Chondrocyte (in vitro differentiated cells): ENCODE measurements at regions not wholly inside any gene's neighbourhood (a gene's known extent, or its start where the extent isn't known, plus 50 kb on each side); places are given as distances from the start of the nearest gene placed in this dataset. TPM values are rescaled to one million over a fixed set of nuclear protein-coding genes. Genes with fewer than 3 reads are reported as not detected.

Experiments used
- DNase-seq: peaks from one replicate; pipeline ENCODE4 v3.0.0; 2021; ENCODE audit warnings: mixed read lengths, low spot score
- H3K27ac Mint-ChIP-seq: one replicate; pipeline ENCODE4 v1.8.0; 2021; ENCODE audit warnings: mild to moderate bottlenecking, moderate library complexity, mixed read lengths; ENCODE audit not compliant: unreplicated experiment
- H3K27me3 Mint-ChIP-seq: 2 replicates; pipeline ENCODE4 v1.8.0; 2021; ENCODE audit warnings: low read depth, mixed read lengths
- H3K36me3 Mint-ChIP-seq: 2 replicates; pipeline ENCODE4 v1.8.0; 2021; ENCODE audit warnings: low read depth, mixed read lengths
- H3K4me1 Mint-ChIP-seq: 2 replicates; pipeline ENCODE4 v1.8.0; 2021; ENCODE audit warnings: low read depth, mild to moderate bottlenecking, mixed read lengths
- H3K4me3 Mint-ChIP-seq: one replicate; pipeline ENCODE4 v1.8.0; 2021; ENCODE audit warnings: mild to moderate bottlenecking, moderate library complexity, mixed read lengths; ENCODE audit not compliant: unreplicated experiment
- H3K9me3 Mint-ChIP-seq: 2 replicates; pipeline ENCODE4 v1.8.0; 2021; ENCODE audit warnings: low read depth, mixed read lengths
- microRNA-seq: library from miRNA; unstranded; fragments of <30 nt; microRNA quantifications from one replicate; pipeline ENCODE4 v1.2.0, GENCODE V29; 2020; ENCODE audit warnings: borderline number of aligned reads
- TF ChIP-seq, protein P1 (sequence below): fragments of 200-600 bp; sonication (generic); IDR thresholded peaks from 2 replicates; pipeline ENCODE4 v1.5.0; 2021; ENCODE audit warnings: antibody characterized with exemption, mild to moderate bottlenecking, moderate library complexity

DNA sequence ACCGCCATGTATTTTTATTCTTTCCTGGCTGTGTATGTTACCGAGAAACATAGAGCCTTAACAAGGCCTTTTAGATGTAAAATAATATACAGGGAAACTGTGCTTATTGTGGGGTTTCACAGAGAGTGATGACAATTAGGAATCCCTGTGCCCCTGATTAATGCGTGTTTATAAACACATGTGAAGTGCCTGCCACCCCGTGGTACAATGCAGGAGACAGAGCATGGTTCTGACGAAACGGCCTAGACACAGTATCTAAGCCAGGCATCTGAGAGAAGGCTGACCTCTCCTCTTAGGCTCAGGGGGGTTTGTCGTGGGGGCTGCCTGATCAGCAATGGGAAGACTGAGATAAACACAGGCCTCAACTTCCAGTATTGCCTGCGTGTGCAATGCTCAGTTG, 200.0 kb downstream of the AJAP1 start:
- Mint-ChIP-seq H3K27me3 (no peaks in the 10 kb centered on the region), H3K4me3 (no peak overlapping the region), H3K27ac (no peak overlapping the region), H3K4me1 (no peaks in the 10 kb centered on the region), H3K36me3 (no peaks in the 10 kb centered on the region), H3K9me3 (peaks cover 51% of the 10 kb centered on the region)
- no peak for DNase-seq
- TF ChIP-seq, protein P1, sequence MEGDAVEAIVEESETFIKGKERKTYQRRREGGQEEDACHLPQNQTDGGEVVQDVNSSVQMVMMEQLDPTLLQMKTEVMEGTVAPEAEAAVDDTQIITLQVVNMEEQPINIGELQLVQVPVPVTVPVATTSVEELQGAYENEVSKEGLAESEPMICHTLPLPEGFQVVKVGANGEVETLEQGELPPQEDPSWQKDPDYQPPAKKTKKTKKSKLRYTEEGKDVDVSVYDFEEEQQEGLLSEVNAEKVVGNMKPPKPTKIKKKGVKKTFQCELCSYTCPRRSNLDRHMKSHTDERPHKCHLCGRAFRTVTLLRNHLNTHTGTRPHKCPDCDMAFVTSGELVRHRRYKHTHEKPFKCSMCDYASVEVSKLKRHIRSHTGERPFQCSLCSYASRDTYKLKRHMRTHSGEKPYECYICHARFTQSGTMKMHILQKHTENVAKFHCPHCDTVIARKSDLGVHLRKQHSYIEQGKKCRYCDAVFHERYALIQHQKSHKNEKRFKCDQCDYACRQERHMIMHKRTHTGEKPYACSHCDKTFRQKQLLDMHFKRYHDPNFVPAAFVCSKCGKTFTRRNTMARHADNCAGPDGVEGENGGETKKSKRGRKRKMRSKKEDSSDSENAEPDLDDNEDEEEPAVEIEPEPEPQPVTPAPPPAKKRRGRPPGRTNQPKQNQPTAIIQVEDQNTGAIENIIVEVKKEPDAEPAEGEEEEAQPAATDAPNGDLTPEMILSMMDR: no peak

DNA sequence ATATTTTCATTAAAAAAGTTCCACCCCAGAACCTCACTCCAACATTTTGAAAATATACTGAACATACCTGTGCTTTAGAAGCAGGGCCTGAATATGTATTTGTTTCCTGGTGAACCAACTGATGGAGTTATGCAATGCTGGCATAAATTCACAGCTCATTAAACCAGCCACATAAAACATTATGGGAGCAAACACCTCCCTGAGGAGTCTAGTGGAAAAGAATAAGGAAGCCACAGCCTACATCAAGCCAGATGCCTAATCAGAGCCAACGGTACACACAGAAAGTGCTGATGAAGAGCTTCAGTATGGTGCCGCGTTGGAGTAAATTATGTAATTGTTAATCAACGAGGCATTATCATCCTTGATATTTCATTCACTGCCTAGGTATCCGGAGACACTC, 199.5 kb downstream of the AJAP1 start:
- H3K4me1 Mint-ChIP-seq: no peaks in the 10 kb centered on the region
- no peak for DNase-seq
- TF ChIP-seq, protein P1: no peak
- H3K27me3 Mint-ChIP-seq: no peaks in the 10 kb centered on the region
- H3K36me3 Mint-ChIP-seq: no peaks in the 10 kb centered on the region
- peaks cover 56% of the 10 kb centered on the region for H3K9me3 Mint-ChIP-seq
- no peak overlapping the region for H3K27ac Mint-ChIP-seq
- no peak overlapping the region for H3K4me3 Mint-ChIP-seq

DNA sequence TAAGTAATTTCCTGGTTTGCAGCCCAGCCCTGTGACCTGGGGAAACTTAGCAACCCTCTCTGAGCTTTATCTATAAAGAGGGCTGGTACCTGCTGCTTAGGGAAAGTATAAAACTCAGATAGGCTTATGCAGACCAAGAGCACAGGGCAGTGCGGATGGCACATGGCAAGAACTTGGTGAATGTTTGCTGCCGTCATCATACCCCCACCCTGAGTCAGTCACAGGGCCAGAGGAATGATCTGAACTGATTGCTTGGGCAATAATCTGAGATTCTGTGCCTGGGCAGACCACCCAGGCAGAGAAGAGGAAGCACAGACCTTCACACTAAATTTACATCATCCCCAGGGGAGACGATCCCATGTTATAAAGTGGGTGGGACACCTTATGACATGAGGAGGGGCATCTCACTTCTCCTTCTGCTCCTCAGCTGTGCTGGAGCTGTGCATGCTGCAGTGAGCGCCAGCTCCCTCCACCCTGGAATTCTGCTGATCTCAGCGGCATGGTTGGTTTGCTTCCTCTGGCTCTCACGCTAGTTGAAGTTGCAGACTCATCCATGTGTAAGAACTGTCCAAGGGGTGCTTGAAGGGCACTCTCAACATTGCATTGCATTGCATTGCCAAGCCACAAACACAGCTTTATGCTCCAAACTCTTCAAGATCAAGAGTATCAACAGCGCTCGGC, 197.1 kb downstream of the AJAP1 start:
- TF ChIP-seq, protein P1: no peak
- peaks cover 43% of the 10 kb centered on the region for H3K9me3 Mint-ChIP-seq
- no peak overlapping the region for H3K27ac Mint-ChIP-seq
- no peaks in the 10 kb centered on the region for H3K27me3 Mint-ChIP-seq
- H3K4me1 Mint-ChIP-seq: no peaks in the 10 kb centered on the region
- H3K36me3 Mint-ChIP-seq: no peaks in the 10 kb centered on the region
- no peak overlapping the region for H3K4me3 Mint-ChIP-seq
- no peak for DNase-seq

DNA sequence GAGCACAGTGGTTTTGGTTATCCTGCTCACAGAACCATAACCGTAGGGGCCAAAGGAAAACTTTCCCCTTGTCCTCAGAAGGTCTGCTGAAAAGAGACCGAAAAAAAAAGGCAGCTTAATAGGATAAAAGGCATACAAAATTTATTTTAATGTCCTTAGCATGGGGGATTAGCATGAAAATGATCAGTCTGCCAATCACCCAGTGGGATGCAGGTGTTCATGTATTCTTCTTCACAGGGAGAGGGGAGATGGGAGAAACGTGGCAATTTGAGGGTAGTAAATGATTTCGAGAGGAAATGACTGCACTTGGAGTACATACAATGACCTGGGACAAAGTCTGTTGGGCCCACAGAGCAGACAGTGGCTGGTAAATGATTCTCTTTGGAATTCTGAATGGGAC, 194.0 kb downstream of the AJAP1 start:
- Mint-ChIP-seq H3K9me3 (peaks cover 29% of the 10 kb centered on the region), H3K27ac (no peak overlapping the region), H3K4me1 (no peaks in the 10 kb centered on the region), H3K4me3 (no peak overlapping the region), H3K36me3 (no peaks in the 10 kb centered on the region), H3K27me3 (no peaks in the 10 kb centered on the region)
- no peak for DNase-seq
- TF ChIP-seq, protein P1: no peak

DNA sequence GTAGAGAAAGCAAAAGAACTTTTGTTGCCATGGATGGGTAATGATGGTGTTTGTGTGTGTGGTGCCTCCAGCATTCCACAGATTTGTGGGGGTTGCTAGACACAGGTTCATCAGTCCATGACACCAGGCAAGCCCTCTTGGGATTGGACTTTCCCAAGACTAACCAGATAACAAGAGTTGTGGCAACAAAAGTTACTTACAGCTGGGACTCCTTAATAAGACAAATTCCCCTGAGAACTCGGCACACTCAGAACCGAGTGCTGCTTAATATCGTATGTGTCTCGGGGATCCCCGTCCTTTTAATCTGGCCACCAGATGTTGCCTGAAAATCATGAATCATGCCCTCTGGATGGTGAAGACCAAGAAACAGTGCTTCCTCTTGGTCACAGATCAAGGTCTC, 193.3 kb downstream of the AJAP1 start:
- no peaks in the 10 kb centered on the region for H3K4me1 Mint-ChIP-seq
- no peaks in the 10 kb centered on the region for H3K27me3 Mint-ChIP-seq
- DNase-seq: no peak
- no peaks in the 10 kb centered on the region for H3K36me3 Mint-ChIP-seq
- no peak overlapping the region for H3K4me3 Mint-ChIP-seq
- TF ChIP-seq, protein P1: no peak
- H3K27ac Mint-ChIP-seq: no peak overlapping the region
- H3K9me3 Mint-ChIP-seq: peaks cover 24% of the 10 kb centered on the region

Small RNA genes lying in the stretch of these regions (microRNA-seq; reads per million reads assigned to microRNA genes)
- not detected for gene MIR4417
